Sigmoid colon (tissue), 4 donors: ENCODE measurements at regions not wholly inside any gene's neighbourhood (a gene's known extent, or its start where the extent isn't known, plus 50 kb on each side); places are given as distances from the start of the nearest gene placed in this dataset.

Experiments used
- EP300 ChIP-seq, 4 donors: sonication (generic); formaldehyde crosslinking; IDR thresholded peaks; one replicate each; pipeline ENCODE4 v1.6.1; 2017; ENCODE audit warnings: antibody characterized with exemption in 4 of 4
- POLR2A ChIP-seq, 2 donors: fragments of 450-650 bp; IDR thresholded peaks; one replicate each; pipeline ENCODE4 v1.6.1; 2016; ENCODE audit warnings: antibody characterized with exemption in 2 of 2, mild to moderate bottlenecking in 2 of 2, moderate library complexity in 2 of 2
- POLR2AphosphoS5 ChIP-seq, 4 donors: sonication (generic); formaldehyde crosslinking; IDR thresholded peaks; one replicate each; pipeline ENCODE4 v1.6.1; 2017; ENCODE audit warnings: antibody characterized with exemption in 4 of 4
- TF ChIP-seq, protein P1 (sequence below), 4 experiments: fragments of 450-650 bp in 3 of 4; fragments of 200-600 bp in 1 of 4; IDR thresholded peaks; one replicate each; pipeline ENCODE4 v1.5.1; 2016 to 2019; ENCODE audit warnings: antibody characterized with exemption in 4 of 4, mild to moderate bottlenecking in 3 of 4, moderate library complexity in 2 of 4

DNA sequence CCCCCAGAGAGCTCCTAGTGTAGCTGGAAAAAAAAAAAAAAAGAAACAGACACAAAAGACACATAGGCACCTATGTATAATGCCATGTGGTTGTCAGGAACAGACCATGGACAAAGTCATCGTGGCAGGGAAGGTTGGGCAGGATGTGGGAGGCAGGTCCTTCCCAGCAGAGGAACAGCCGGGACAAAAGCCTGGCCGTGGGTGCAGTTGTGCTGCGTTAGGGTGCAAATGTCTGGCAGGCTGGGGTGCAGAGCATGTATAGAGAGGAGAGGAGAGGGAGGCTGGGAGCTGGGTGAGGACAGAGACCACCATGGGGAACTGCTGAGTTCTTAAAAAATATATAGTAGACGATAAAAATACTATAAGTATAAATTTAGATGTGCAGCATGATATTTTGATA is 125.7 kb upstream of the C1orf174 start:
- TF ChIP-seq POLR2AphosphoS5 (IDR thresholded peaks at IDR 0.05), result no peak
- TF ChIP-seq, protein P1, sequence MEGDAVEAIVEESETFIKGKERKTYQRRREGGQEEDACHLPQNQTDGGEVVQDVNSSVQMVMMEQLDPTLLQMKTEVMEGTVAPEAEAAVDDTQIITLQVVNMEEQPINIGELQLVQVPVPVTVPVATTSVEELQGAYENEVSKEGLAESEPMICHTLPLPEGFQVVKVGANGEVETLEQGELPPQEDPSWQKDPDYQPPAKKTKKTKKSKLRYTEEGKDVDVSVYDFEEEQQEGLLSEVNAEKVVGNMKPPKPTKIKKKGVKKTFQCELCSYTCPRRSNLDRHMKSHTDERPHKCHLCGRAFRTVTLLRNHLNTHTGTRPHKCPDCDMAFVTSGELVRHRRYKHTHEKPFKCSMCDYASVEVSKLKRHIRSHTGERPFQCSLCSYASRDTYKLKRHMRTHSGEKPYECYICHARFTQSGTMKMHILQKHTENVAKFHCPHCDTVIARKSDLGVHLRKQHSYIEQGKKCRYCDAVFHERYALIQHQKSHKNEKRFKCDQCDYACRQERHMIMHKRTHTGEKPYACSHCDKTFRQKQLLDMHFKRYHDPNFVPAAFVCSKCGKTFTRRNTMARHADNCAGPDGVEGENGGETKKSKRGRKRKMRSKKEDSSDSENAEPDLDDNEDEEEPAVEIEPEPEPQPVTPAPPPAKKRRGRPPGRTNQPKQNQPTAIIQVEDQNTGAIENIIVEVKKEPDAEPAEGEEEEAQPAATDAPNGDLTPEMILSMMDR (IDR thresholded peaks at IDR 0.05), result no peak
- TF ChIP-seq EP300 (IDR thresholded peaks at IDR 0.05), result no peak
- no peak for TF ChIP-seq POLR2A (IDR thresholded peaks at IDR 0.05)
